ENCODE measurements at regions not wholly inside any gene's neighbourhood (a gene's known extent, or its start where the extent isn't known, plus 50 kb on each side); places are given as distances from the start of the nearest gene placed in this dataset.

- TF ChIP-seq, protein P1, sequence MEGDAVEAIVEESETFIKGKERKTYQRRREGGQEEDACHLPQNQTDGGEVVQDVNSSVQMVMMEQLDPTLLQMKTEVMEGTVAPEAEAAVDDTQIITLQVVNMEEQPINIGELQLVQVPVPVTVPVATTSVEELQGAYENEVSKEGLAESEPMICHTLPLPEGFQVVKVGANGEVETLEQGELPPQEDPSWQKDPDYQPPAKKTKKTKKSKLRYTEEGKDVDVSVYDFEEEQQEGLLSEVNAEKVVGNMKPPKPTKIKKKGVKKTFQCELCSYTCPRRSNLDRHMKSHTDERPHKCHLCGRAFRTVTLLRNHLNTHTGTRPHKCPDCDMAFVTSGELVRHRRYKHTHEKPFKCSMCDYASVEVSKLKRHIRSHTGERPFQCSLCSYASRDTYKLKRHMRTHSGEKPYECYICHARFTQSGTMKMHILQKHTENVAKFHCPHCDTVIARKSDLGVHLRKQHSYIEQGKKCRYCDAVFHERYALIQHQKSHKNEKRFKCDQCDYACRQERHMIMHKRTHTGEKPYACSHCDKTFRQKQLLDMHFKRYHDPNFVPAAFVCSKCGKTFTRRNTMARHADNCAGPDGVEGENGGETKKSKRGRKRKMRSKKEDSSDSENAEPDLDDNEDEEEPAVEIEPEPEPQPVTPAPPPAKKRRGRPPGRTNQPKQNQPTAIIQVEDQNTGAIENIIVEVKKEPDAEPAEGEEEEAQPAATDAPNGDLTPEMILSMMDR (IDR thresholded peaks at IDR 0.05; ENCODE audit: insufficient read depth, low read length, poor library complexity, severe bottlenecking) = no peak
- TF ChIP-seq EZH2phosphoT487 (conservative IDR thresholded peaks at IDR 0.05; ENCODE audit: low read length) = no peak
Measured at GRCh38 chr5:87211676-87212075, 56.0 kb upstream of the RASA1 start.
